DMS 273 (cell line): ENCODE measurements at regions not wholly inside any gene's neighbourhood (a gene's known extent, or its start where the extent isn't known, plus 50 kb on each side); places are given as distances from the start of the nearest gene placed in this dataset.
"Not testable (repeated sequence)": the region's sequence is repeated elsewhere in the genome, so short reads cannot be mapped to it uniquely, and the experiment has no call there.

Experiments used
- DNase-seq: peaks from one replicate; lab custom pipeline; 2025; ENCODE audit not compliant: unreplicated experiment; lab: John Stamatoyannopoulos, UW

DNA sequence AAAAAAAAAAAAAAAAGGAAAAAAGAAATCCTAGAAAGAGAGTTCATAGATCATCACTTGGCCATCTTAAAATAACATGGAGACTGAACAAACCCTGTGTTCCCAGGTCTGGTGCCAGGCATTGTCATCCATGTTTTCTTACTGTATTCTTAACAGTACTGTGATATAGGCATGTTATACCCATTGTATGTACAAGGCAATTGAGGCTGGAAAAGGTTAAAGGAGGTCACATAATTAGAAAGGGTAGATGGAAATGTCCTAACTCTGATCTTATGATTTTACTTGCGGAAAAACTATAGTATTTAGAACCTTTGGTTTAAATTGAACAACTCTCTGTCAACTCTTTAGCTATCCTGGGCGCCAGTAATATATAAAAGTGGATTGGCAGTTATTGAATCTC is 478.2 kb upstream of the RGS6 start:
- DNase-seq, result no peak

- no peak for DNase-seq
Measured at GRCh38 chr14:71454513-71455332, 477.5 kb upstream of the RGS6 start.

- no peak for DNase-seq
Measured at GRCh38 chr14:71460091-71460490, 472.1 kb upstream of the RGS6 start.

- DNase-seq, result not testable (repeated sequence)
Measured at GRCh38 chr14:71461617-71462016, 470.6 kb upstream of the RGS6 start.

DNA sequence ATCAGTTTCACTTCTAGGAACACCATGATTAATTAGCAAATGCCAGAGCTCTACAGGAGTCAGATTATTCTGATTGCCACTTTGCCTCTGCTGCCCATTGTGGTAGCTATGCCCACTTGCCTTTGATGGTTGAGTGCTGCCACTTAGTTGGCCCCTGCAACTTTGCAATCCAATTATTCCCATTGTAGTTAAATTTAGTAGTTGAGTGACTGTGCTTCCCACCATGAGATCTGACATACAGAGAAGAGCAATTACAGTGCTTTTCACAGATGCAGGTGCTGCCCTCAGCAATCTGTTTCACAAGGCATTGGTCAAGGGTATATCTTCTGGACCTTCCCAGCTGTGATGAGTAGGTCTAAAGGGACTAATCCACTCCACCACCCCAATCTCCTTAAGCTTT is 468.4 kb upstream of the RGS6 start:
- no peak for DNase-seq

GRCh38 chr14:71464840-71465239 is 467.4 kb upstream of the RGS6 start:
- no peak for DNase-seq

GRCh38 chr14:71465316-71465715 is 466.9 kb upstream of the RGS6 start:
- DNase-seq, result no peak

DNA sequence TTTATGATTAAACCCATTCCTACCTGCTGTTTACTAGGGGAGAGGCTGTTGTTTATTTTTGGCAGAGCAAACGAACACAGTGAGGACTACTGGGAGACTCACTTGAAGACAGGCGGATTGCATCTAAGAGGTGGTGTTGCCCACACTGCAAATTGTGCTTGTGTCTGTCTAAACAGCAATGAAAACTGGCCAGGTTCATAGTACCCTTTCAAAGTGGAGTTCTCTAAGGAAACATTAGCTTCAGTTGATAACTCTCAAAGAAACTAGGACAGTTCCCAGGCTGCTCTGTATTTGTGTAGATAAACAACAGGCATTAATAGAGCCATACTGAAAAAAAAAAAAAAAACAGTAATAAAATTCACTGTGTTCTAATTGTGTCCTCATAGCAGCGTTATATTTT is 466.0 kb upstream of the RGS6 start:
- DNase-seq, result no peak

DNA sequence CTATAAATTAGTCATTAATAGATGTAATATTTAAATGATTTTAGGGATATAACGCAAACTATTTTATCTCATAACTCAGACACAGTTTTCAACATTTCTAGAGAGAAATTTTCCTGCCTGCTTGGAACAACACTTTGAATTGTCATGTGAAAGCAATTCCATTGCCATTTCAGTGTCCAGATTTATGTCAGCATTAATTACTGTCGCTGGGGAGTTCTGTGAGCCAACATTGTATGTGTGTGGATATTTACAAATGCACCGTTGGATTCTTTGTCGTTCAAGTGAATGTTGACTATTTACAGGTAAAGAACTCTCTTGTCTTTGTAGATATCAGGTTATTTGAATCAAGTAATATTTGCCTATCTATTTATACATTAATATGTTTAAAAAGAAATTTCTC is 465.3 kb upstream of the RGS6 start:
- no peak for DNase-seq

GRCh38 chr14:71467361-71467811 is 464.8 kb upstream of the RGS6 start:
- DNase-seq, result no peak

GRCh38 chr14:71468701-71469100 is 463.5 kb upstream of the RGS6 start:
- no peak for DNase-seq

GRCh38 chr14:71469643-71470335 is 462.4 kb upstream of the RGS6 start:
- DNase-seq, result no peak

- no peak for DNase-seq
Measured at GRCh38 chr14:71471634-71472355, 460.4 kb upstream of the RGS6 start.

- DNase-seq, result no peak
Measured at GRCh38 chr14:71472356-71473340, 459.6 kb upstream of the RGS6 start.

GRCh38 chr14:71473843-71474242 is 458.4 kb upstream of the RGS6 start:
- DNase-seq, result peak; percentile 24

- DNase-seq, result peak; percentile 35
Measured at GRCh38 chr14:71474301-71475265, 457.6 kb upstream of the RGS6 start.

- no peak for DNase-seq
Measured at GRCh38 chr14:71475916-71476315, 456.3 kb upstream of the RGS6 start.

DNA sequence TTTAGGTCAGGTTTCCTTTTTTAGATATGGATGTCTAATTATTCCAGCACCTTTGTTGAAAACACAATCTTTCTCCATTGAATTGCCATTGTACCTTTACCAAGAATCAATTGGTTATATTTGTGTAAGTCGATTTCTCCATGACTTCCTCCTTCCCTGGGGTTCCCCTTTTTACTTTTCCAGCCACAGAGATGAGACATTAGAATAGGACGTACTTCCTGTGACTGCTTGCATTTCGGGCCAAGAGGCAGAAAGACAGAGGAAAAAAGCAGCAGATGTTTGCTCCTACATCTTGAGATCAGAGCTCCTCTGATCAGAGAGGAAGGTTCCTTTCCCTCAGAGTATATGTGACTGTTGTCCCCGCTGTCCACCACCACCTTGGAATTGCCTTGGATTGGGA is 453.7 kb upstream of the RGS6 start:
- DNase-seq, result peak; percentile 29

- no peak for DNase-seq
Measured at GRCh38 chr14:71481021-71481654, 451.1 kb upstream of the RGS6 start.
